Natural killer cell (primary cell): ENCODE measurements at regions not wholly inside any gene's neighbourhood (a gene's known extent, or its start where the extent isn't known, plus 50 kb on each side); places are given as distances from the start of the nearest gene placed in this dataset.
A peak's percentile ranks its signal among the peaks of the same experiment; 100 is the strongest.

Experiments
- ATAC-seq, 3 donors: fragments of 150-1000 bp in 2 of 3; fragments of 200-7000 bp in 1 of 3; cut with Tn5 transposase; 1 replicate in 1 of 3; 2 replicates in 2 of 3; pipeline ENCODE4 v1.10.0; 2021; ENCODE audit warnings: mild to moderate bottlenecking in 2 of 3, moderate library complexity in 2 of 3
- DNase-seq, 2 donors: peaks; one replicate each; pipeline versions ENCODE4 v3.0.0 to v3.0.0-alpha.2; 2013 to 2021; ENCODE audit warnings: mixed read lengths in 1 of 2
- H3K27ac ChIP-seq: one replicate; pipeline ENCODE4 v1.5.1; 2013; ENCODE audit warnings: mild to moderate bottlenecking, low read length
- H3K27me3 ChIP-seq: one replicate; pipeline ENCODE4 v1.6.1; 2013; ENCODE audit warnings: low read length; ENCODE audit not compliant: control insufficient read depth, insufficient read depth
- H3K36me3 ChIP-seq: one replicate; pipeline ENCODE4 v1.6.1; 2013; ENCODE audit warnings: low read length; ENCODE audit not compliant: control insufficient read depth, insufficient read depth
- H3K4me1 ChIP-seq: one replicate; pipeline ENCODE4 v1.6.1; 2013; ENCODE audit warnings: low read length; ENCODE audit not compliant: control insufficient read depth, insufficient read depth
- H3K4me3 ChIP-seq: one replicate; pipeline ENCODE4 v1.5.1; 2013; ENCODE audit warnings: low read length
- H3K9me3 ChIP-seq: one replicate; pipeline ENCODE4 v1.6.1; 2013; ENCODE audit warnings: low read length; ENCODE audit not compliant: control insufficient read depth, insufficient read depth
- H3K27ac Mint-ChIP-seq, 2 donors: one replicate each; pipeline ENCODE4 v1.8.0; 2022; ENCODE audit warnings: mild to moderate bottlenecking in 2 of 2, mixed read lengths in 2 of 2, moderate library complexity in 1 of 2
- H3K27me3 Mint-ChIP-seq, 2 donors: one replicate each; pipeline ENCODE4 v1.8.0; 2022; ENCODE audit warnings: low read depth in 2 of 2, mixed read lengths in 2 of 2
- H3K36me3 Mint-ChIP-seq: one replicate; pipeline ENCODE4 v1.8.0; 2022; ENCODE audit warnings: mixed read lengths
- H3K4me1 Mint-ChIP-seq, 2 donors: one replicate each; pipeline ENCODE4 v1.8.0; 2022; ENCODE audit warnings: mixed read lengths in 2 of 2
- H3K4me3 Mint-ChIP-seq: one replicate; pipeline ENCODE4 v1.8.0; 2022; ENCODE audit warnings: mild to moderate bottlenecking, moderate library complexity, mixed read lengths
- H3K9me3 Mint-ChIP-seq, 2 donors: one replicate each; pipeline ENCODE4 v1.8.0; 2022; ENCODE audit warnings: mixed read lengths in 2 of 2
- WGBS: methylation state at CpG from one replicate; pipeline ENCODE4 v1.1.7; 2013; ENCODE audit warnings: missing lambda C conversion rate; ENCODE audit not compliant: insufficient coverage; 5-methylcytosine and 5-hydroxymethylcytosine counted together
- intact Hi-C: fragments of 100-400 bp; cut with micrococcal nuclease; formaldehyde crosslinking; loops from one replicate; pipeline ENCODE4 v1.14.2; 2022
- TF ChIP-seq, protein P1 (sequence below): fragments of 200-600 bp; IDR thresholded peaks from one replicate; pipeline ENCODE4 v1.8.0; 2022; ENCODE audit warnings: antibody characterized with exemption

DNA sequence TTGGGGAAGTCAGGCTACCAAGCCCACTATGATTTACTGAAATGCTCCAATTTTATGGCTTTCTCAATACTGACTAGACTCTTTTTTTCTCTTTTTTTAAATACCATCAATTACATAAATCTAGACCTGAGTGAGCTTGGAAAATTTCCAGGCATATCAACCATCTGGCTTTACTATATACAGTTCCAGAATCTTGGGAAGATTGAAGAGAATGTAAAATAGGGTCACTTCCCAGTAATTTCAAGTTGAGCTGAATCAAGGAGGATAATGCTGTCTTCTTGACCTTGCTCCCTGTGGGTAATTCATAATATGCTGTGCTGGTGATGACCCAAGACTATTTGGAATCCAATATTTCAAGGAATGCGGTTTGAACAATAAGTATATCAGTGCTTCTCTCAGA is 108.1 kb downstream of the MAP3K21 start:
- H3K27ac Mint-ChIP-seq, result no peak overlapping the region
- H3K27me3 Mint-ChIP-seq, result peaks cover 0 to 3% of the 10 kb centered on the region in 2 donors
- ATAC-seq (no peak), DNase-seq (no peak)
- Histone ChIP-seq H3K36me3 (no peaks in the 10 kb centered on the region), H3K27me3 (no peaks in the 10 kb centered on the region), H3K4me1 (no peaks in the 10 kb centered on the region), H3K27ac (no peak overlapping the region), H3K4me3 (no peak overlapping the region), H3K9me3 (no peaks in the 10 kb centered on the region)
- no peaks in the 10 kb centered on the region for H3K4me1 Mint-ChIP-seq
- peaks cover 0 to 6% of the 10 kb centered on the region in 2 donors for H3K9me3 Mint-ChIP-seq
- intact Hi-C loops, result no loop called here
- TF ChIP-seq, protein P1, sequence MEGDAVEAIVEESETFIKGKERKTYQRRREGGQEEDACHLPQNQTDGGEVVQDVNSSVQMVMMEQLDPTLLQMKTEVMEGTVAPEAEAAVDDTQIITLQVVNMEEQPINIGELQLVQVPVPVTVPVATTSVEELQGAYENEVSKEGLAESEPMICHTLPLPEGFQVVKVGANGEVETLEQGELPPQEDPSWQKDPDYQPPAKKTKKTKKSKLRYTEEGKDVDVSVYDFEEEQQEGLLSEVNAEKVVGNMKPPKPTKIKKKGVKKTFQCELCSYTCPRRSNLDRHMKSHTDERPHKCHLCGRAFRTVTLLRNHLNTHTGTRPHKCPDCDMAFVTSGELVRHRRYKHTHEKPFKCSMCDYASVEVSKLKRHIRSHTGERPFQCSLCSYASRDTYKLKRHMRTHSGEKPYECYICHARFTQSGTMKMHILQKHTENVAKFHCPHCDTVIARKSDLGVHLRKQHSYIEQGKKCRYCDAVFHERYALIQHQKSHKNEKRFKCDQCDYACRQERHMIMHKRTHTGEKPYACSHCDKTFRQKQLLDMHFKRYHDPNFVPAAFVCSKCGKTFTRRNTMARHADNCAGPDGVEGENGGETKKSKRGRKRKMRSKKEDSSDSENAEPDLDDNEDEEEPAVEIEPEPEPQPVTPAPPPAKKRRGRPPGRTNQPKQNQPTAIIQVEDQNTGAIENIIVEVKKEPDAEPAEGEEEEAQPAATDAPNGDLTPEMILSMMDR, result no peak
- no peak overlapping the region for H3K4me3 Mint-ChIP-seq
- no peaks in the 10 kb centered on the region for H3K36me3 Mint-ChIP-seq
- WGBS, result 100% methylated on average over 1 of the region's 1 CpG

DNA sequence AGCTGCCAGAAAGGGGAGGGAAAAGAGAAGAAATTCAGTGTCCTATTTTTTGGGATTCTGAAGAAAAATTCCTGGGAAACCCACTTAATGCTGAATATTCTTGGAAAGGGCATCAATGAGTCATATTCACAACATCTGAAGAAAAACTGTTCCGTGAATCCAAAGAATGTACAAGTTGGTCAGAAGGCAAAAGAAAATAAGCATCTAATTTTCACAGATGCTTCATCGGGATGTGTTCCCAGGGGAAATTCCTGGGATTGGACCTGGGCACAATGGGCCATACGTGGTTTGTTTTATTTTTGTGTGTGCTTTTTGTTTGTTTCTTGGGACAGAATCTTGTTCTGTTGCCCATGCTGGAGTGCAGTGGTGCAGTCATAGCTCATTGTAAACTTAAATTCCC is 112.2 kb downstream of the MAP3K21 start:
- Mint-ChIP-seq H3K9me3 (no peaks in the 10 kb centered on the region), H3K27me3 (peaks cover 5% of the 10 kb centered on the region in 2 donors), H3K36me3 (no peaks in the 10 kb centered on the region), H3K4me3 (no peak overlapping the region), H3K4me1 (no peaks in the 10 kb centered on the region), H3K27ac (no peak overlapping the region)
- H3K27me3 ChIP-seq, result no peaks in the 10 kb centered on the region
- H3K36me3 ChIP-seq, result no peaks in the 10 kb centered on the region
- intact Hi-C loops, result no loop called here
- H3K27ac ChIP-seq, result no peak overlapping the region
- no peaks in the 10 kb centered on the region for H3K9me3 ChIP-seq
- TF ChIP-seq, protein P1, result no peak
- no peak for DNase-seq
- H3K4me1 ChIP-seq, result no peaks in the 10 kb centered on the region
- no peak for ATAC-seq
- WGBS, result 86% methylated on average over 3 of the region's 3 CpGs
- no peak overlapping the region for H3K4me3 ChIP-seq

DNA sequence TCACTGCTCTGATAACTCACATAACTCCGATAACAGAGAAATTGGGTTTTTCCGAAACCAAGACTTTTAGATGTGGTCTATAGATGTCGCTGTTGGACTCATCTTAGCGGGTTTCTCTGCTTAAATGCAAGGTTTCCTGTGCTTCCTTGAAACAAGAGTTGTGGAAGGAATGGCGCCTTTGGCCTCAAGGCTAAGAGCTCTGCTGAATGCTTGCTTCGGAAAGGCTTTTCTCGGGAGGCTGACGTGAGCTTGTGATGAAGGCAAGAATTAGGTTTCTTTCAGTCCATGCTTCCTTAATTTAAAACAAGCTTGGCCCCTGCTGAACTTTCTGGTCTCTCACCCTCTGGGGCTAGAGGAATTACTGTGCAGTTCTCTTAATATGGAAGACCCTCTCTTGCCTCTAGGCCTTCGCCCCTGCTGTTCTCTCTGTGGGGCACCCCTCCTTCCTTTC is 113.5 kb downstream of the MAP3K21 start:
- DNase-seq (peak in 1 of 2 donors; percentile 49), ATAC-seq (peak in 2 of 3 donors; percentile 50 to 53)
- WGBS, result 19% methylated on average over 9 of the region's 9 CpGs
- Mint-ChIP-seq H3K9me3 (no peaks in the 10 kb centered on the region), H3K27ac (no peak overlapping the region), H3K4me1 (no peaks in the 10 kb centered on the region), H3K36me3 (no peaks in the 10 kb centered on the region), H3K4me3 (no peak overlapping the region), H3K27me3 (peaks cover 5% of the 10 kb centered on the region in 2 donors)
- TF ChIP-seq, protein P1, result no peak
- Histone ChIP-seq H3K27me3 (no peaks in the 10 kb centered on the region), H3K4me3 (no peak overlapping the region), H3K9me3 (no peaks in the 10 kb centered on the region), H3K36me3 (no peaks in the 10 kb centered on the region), H3K27ac (no peak overlapping the region), H3K4me1 (no peaks in the 10 kb centered on the region)
- intact Hi-C loops, result no loop called here

DNA sequence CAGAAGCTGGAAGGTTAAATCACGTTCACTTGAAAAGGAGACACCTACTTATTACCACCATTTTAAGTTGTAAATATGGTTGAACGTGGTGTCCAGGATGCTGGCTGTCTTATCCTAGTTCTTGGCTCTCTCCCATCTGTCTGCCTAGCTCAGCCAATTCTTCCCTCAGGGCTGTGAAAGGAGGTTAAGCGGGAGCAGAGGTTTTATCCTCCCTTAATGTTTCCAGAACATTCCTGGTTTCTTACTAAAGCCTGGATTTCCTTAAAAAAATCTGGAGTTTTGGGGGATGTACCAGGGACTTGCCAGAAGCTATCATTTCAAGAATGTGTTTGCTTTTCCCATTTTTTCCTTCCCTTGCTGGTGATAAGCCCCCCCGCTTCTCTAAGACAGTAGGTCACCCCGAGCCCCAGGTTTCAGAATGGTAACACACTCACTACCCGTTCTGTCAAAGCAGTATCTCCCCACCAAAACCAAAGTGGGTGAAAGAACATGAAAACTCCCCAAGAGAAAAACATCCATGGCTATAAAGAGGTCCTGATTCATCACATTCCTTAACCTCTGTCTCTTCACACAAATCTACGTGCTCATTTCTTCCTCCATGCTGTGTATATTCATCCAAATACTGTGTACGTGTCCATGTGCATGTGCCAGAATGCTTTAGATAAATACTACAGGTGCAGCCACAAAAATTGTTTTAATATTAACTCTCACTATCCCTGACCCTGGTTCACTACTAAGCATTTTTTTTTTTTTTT is 114.7 kb downstream of the MAP3K21 start:
- intact Hi-C loops, result no loop called here
- peaks cover 0 to 2% of the 10 kb centered on the region in 2 donors for H3K9me3 Mint-ChIP-seq
- 89% methylated on average over 5 of the region's 8 CpGs for WGBS
- Histone ChIP-seq H3K4me3 (no peak overlapping the region), H3K27me3 (no peaks in the 10 kb centered on the region), H3K9me3 (no peaks in the 10 kb centered on the region), H3K4me1 (no peaks in the 10 kb centered on the region), H3K27ac (no peak overlapping the region), H3K36me3 (no peaks in the 10 kb centered on the region)
- H3K36me3 Mint-ChIP-seq, result no peaks in the 10 kb centered on the region
- H3K4me1 Mint-ChIP-seq, result no peaks in the 10 kb centered on the region
- no peak for DNase-seq
- H3K27me3 Mint-ChIP-seq, result peaks cover 5% of the 10 kb centered on the region in 2 donors
- H3K27ac Mint-ChIP-seq, result no peak overlapping the region
- TF ChIP-seq, protein P1, result no peak
- ATAC-seq, result no peak
- H3K4me3 Mint-ChIP-seq, result no peak overlapping the region
